Progenitor cell of endocrine pancreas (in vitro differentiated cells): ENCODE measurements at regions not wholly inside any gene's neighbourhood (a gene's known extent, or its start where the extent isn't known, plus 50 kb on each side); places are given as distances from the start of the nearest gene placed in this dataset.
A peak's percentile ranks its signal among the peaks of the same experiment; 100 is the strongest.

Experiments used
- DNase-seq: peaks from one replicate; pipeline ENCODE4 v3.0.0; 2021; ENCODE audit warnings: low spot score; ENCODE audit not compliant: unreplicated experiment
- H3K27ac Mint-ChIP-seq: 2 replicates; pipeline ENCODE4 v1.8.0; 2021; ENCODE audit warnings: mild to moderate bottlenecking, moderate library complexity, mixed read lengths
- H3K27me3 Mint-ChIP-seq: 2 replicates; pipeline ENCODE4 v1.8.0; 2021; ENCODE audit warnings: mixed read lengths
- H3K36me3 Mint-ChIP-seq: 2 replicates; pipeline ENCODE4 v1.8.0; 2022; ENCODE audit warnings: mixed read lengths; ENCODE audit not compliant: insufficient read depth
- H3K4me1 Mint-ChIP-seq: 2 replicates; pipeline ENCODE4 v1.8.0; 2021; ENCODE audit warnings: low read depth, mixed read lengths
- H3K4me3 Mint-ChIP-seq: 2 replicates; pipeline ENCODE4 v1.8.0; 2021; ENCODE audit warnings: low read depth, mild to moderate bottlenecking, moderate library complexity, mixed read lengths
- H3K9me3 Mint-ChIP-seq: 2 replicates; pipeline ENCODE4 v1.8.0; 2021; ENCODE audit warnings: low read depth, mixed read lengths
- TF ChIP-seq, protein P1 (sequence below): fragments of 200-600 bp; sonication (generic); IDR thresholded peaks from one replicate; pipeline ENCODE4 v1.5.0; 2021; ENCODE audit warnings: antibody characterized with exemption, mild to moderate bottlenecking; ENCODE audit not compliant: unreplicated experiment

DNA sequence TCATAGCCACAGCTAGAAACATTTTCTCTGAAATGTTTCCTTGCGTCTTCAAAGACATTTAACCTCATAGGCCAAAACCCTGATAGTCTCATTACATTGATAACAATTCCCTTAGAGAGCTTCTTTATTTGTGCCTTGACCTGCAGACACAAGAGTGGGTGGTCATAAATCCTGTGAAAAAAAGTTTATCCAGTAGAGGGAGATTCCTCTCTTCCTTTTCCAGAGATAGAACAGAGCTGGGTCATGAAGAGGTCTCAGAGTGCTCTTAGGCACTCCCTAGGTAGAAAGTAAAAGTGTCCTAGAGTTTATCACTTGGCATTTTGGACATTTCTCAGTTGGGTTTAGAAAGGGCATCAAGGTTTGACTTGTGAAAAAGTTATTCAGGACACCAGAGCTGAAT lies 426.1 kb downstream of the NUF2 start:
- H3K27ac Mint-ChIP-seq, result peak overlapping the region; percentile 92
- H3K4me1 Mint-ChIP-seq, result peaks cover 24% of the 10 kb centered on the region
- H3K27me3 Mint-ChIP-seq, result no peaks in the 10 kb centered on the region
- H3K9me3 Mint-ChIP-seq, result peaks cover 20% of the 10 kb centered on the region
- TF ChIP-seq, protein P1, sequence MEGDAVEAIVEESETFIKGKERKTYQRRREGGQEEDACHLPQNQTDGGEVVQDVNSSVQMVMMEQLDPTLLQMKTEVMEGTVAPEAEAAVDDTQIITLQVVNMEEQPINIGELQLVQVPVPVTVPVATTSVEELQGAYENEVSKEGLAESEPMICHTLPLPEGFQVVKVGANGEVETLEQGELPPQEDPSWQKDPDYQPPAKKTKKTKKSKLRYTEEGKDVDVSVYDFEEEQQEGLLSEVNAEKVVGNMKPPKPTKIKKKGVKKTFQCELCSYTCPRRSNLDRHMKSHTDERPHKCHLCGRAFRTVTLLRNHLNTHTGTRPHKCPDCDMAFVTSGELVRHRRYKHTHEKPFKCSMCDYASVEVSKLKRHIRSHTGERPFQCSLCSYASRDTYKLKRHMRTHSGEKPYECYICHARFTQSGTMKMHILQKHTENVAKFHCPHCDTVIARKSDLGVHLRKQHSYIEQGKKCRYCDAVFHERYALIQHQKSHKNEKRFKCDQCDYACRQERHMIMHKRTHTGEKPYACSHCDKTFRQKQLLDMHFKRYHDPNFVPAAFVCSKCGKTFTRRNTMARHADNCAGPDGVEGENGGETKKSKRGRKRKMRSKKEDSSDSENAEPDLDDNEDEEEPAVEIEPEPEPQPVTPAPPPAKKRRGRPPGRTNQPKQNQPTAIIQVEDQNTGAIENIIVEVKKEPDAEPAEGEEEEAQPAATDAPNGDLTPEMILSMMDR, result peak; percentile 30
- no peak for DNase-seq
- peaks cover under 1% of the 10 kb centered on the region for H3K36me3 Mint-ChIP-seq
- H3K4me3 Mint-ChIP-seq, result no peak overlapping the region

DNA sequence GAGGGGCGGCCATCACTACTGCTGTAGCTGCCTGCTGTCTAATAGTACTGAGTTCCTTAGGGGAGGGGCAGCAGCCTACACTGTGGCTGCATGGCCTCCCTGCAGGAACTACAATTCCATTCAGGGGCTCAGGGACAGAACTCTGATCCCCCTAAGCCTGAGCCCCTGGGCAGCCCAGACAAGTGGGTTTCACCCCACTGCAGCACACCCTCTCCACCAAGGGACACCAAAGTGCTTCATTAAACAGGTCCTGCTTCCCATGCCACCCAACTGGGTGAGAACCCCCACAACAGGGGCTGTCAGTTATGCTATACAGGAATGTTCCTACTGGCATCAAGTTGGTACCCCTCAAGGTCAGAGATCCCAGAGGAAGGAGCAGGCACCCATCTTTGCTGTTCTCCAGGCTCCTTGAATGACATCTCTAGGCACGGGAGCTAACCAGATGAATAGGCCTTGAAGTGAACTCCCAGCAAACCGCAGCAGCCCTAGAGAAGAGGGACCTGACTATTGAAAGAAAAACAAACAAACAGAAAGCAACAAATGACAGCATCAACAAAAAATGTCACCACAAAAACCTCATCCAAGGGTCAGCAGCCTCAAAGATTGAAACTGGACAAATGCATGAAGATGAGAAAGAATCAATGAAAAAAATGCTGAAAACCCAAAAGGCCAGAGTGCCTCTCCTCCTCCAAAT lies 437.4 kb downstream of the NUF2 start:
- peaks cover 2% of the 10 kb centered on the region for H3K4me1 Mint-ChIP-seq
- no peak overlapping the region for H3K4me3 Mint-ChIP-seq
- no peak for DNase-seq
- H3K36me3 Mint-ChIP-seq, result peaks cover 2% of the 10 kb centered on the region
- no peak overlapping the region for H3K27ac Mint-ChIP-seq
- no peaks in the 10 kb centered on the region for H3K27me3 Mint-ChIP-seq
- TF ChIP-seq, protein P1, result no peak
- H3K9me3 Mint-ChIP-seq, result peaks cover 30% of the 10 kb centered on the region

DNA sequence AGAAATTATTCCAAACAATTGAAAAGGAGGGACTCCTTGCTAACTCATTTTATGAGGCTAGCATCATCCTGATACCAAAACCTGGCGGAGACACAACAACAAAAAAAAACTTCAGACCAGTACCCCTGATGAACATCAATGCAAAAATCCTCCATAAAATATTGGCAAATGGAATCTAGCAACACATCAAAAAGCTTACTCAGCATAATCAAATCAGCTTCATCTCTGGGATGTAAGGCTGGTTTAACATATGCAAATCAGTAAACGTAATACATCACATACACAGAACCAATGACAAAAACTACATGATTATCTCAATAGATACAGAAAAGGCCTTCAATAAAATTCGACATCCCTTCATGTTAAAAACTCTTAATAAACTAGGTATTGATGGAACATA lies 440.1 kb downstream of the NUF2 start:
- no peak overlapping the region for H3K4me3 Mint-ChIP-seq
- TF ChIP-seq, protein P1, result no peak
- no peak overlapping the region for H3K27ac Mint-ChIP-seq
- peaks cover 3% of the 10 kb centered on the region for H3K4me1 Mint-ChIP-seq
- no peaks in the 10 kb centered on the region for H3K27me3 Mint-ChIP-seq
- H3K9me3 Mint-ChIP-seq, result peaks cover 26% of the 10 kb centered on the region
- peaks cover 1% of the 10 kb centered on the region for H3K36me3 Mint-ChIP-seq
- DNase-seq, result no peak

DNA sequence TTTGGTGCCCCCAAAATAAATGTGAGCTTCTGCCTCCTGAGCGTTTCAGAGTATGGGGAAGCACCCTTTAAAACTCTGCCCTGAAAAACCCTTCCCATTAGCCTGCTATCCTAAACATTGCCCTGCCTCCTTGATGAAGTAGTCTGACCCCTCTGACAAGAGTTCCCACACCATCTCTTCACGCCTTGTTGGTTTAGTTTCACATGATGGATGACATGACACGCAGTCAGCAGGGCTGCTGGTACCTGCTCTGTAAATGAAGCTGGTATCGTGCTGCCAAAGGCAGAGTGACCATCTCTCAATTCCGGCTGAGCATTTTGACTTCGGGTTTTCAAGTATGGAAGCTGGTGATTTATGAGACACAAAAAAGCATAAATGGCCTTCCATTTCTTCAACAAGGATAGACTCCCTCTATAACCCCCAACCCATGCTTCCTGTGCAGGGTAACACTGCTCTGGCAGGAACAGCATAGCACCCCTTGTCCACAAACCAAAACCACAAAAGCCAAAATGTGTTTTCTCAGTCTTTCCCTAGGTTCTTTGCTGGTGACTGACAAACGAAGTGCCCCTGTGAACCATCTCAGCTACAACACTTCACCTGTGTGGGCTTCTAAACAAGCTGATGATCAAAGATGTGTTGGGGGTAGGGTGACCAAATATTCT lies 444.6 kb downstream of the NUF2 start:
- Mint-ChIP-seq H3K4me1 (peaks cover 8% of the 10 kb centered on the region), H3K4me3 (no peak overlapping the region)

DNA sequence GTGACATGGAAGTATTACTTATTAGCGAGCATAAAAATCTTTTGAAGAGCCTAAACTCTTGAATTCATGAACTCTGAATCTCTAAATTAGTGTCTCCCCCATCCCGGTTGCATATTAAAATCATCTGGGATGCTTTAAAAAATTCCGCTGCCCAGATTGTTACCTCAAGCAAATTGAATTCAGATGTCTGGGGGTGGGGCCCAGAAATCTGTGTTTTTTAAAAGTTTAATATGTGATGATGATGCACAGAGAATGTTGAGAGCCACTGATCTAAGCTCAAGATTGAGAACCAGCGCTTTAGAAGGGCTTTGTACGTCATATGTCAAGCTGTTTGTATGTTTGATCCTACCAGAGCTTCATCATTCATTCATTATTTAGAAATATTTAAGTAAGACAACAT lies 446.8 kb downstream of the NUF2 start:
- H3K9me3 Mint-ChIP-seq, result peaks cover 3% of the 10 kb centered on the region

More for the DNA sequence above, 444.6 kb downstream of the NUF2 start:
- no peak overlapping the region for H3K27ac Mint-ChIP-seq
- peaks cover 6% of the 10 kb centered on the region for H3K9me3 Mint-ChIP-seq
- no peaks in the 10 kb centered on the region for H3K27me3 Mint-ChIP-seq
- no peaks in the 10 kb centered on the region for H3K36me3 Mint-ChIP-seq
- DNase-seq, result no peak
- TF ChIP-seq, protein P1, result no peak

More for the DNA sequence above, 446.8 kb downstream of the NUF2 start:
- TF ChIP-seq, protein P1, result no peak
- Mint-ChIP-seq H3K4me3 (no peak overlapping the region), H3K36me3 (no peaks in the 10 kb centered on the region), H3K27me3 (no peaks in the 10 kb centered on the region), H3K27ac (no peak overlapping the region), H3K4me1 (peaks cover 11% of the 10 kb centered on the region)
- DNase-seq, result no peak
